Endothelial cell (in vitro differentiated cells): ENCODE measurements at regions not wholly inside any gene's neighbourhood (a gene's known extent, or its start where the extent isn't known, plus 50 kb on each side); places are given as distances from the start of the nearest gene placed in this dataset.

ENCODE experiments used
- DNase-seq: peaks from one replicate; pipeline ENCODE4 v3.0.0; 2021; ENCODE audit warnings: low spot score
- H3K27ac Mint-ChIP-seq: one replicate; pipeline ENCODE4 v1.8.0; 2021; ENCODE audit warnings: mixed read lengths, inconsistent platforms; ENCODE audit not compliant: unreplicated experiment
- H3K27me3 Mint-ChIP-seq: one replicate; pipeline ENCODE4 v1.8.0; 2021; ENCODE audit warnings: mild to moderate bottlenecking, moderate library complexity, mixed read lengths, inconsistent platforms; ENCODE audit not compliant: unreplicated experiment
- H3K36me3 Mint-ChIP-seq: one replicate; pipeline ENCODE4 v1.8.0; 2021; ENCODE audit warnings: mild to moderate bottlenecking, low read depth, mixed read lengths, inconsistent platforms; ENCODE audit not compliant: unreplicated experiment
- H3K4me1 Mint-ChIP-seq: one replicate; pipeline ENCODE4 v1.8.0; 2021; ENCODE audit warnings: mild to moderate bottlenecking, mixed read lengths, inconsistent platforms; ENCODE audit not compliant: unreplicated experiment
- H3K4me3 Mint-ChIP-seq: one replicate; pipeline ENCODE4 v1.8.0; 2021; ENCODE audit warnings: mild to moderate bottlenecking, mixed read lengths, inconsistent platforms; ENCODE audit not compliant: unreplicated experiment
- H3K9me3 Mint-ChIP-seq: one replicate; pipeline ENCODE4 v1.8.0; 2021; ENCODE audit warnings: mixed read lengths, inconsistent platforms; ENCODE audit not compliant: unreplicated experiment
- TF ChIP-seq, protein P1 (sequence below): fragments of 200-600 bp; sonication (generic); IDR thresholded peaks from one replicate; pipeline ENCODE4 v1.5.0; 2021; ENCODE audit warnings: antibody characterized with exemption; ENCODE audit not compliant: unreplicated experiment

DNA sequence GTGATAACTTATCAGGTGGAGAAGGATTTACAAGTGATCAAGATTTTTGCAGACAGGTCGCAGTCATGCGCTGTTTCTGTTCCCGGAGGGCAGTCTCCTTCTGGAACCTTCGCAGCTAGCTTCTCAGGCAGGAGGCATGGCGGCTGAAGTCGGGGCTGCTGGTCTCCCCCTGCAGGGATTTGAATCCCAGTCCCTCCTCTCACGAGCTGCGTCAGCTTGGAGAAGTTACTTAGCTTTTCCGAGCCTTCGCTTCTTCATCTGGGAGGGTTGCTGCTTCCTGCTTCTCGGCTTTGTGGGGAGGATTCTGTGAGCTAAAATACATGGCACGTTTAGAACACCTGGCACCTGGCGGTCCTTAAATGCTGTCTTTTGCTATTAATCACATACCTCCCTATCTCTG is 287.8 kb upstream of the FOXF1 start:
- no peaks in the 10 kb centered on the region for H3K36me3 Mint-ChIP-seq

DNA sequence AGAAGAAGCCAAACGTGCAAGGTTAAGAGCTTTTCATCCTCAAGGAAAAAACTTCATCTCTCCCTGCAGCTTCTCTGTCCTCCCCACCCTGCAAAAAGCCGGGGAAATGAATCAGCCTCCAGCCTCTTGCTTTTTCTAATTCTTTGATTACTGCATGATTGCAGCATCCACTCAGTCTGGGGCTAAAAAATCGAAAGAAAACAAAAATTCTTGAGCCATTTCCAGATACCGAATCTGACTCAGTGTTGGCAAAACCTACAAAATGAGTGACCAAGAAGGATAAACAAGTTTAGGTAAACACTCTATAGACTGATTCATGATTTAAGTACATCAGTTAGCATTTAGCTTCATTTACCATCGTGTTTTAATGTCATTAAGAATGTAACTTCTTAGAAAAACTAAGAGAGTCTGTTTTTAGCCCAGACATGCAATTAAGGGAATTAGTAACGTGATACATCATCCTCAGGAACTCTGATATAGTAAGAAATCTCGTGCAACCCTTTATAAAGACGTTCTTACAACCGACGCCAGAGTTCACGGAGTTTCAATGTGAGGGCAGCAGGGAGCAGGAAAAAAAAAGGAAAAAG is 287.3 kb upstream of the FOXF1 start:
- no peaks in the 10 kb centered on the region for H3K9me3 Mint-ChIP-seq
- TF ChIP-seq, protein P1, sequence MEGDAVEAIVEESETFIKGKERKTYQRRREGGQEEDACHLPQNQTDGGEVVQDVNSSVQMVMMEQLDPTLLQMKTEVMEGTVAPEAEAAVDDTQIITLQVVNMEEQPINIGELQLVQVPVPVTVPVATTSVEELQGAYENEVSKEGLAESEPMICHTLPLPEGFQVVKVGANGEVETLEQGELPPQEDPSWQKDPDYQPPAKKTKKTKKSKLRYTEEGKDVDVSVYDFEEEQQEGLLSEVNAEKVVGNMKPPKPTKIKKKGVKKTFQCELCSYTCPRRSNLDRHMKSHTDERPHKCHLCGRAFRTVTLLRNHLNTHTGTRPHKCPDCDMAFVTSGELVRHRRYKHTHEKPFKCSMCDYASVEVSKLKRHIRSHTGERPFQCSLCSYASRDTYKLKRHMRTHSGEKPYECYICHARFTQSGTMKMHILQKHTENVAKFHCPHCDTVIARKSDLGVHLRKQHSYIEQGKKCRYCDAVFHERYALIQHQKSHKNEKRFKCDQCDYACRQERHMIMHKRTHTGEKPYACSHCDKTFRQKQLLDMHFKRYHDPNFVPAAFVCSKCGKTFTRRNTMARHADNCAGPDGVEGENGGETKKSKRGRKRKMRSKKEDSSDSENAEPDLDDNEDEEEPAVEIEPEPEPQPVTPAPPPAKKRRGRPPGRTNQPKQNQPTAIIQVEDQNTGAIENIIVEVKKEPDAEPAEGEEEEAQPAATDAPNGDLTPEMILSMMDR = no peak
- peaks cover 3% of the 10 kb centered on the region for H3K27me3 Mint-ChIP-seq
- H3K4me3 Mint-ChIP-seq = no peak overlapping the region
- DNase-seq = no peak
- H3K4me1 Mint-ChIP-seq = no peaks in the 10 kb centered on the region
- H3K27ac Mint-ChIP-seq = no peak overlapping the region
- H3K36me3 Mint-ChIP-seq = no peaks in the 10 kb centered on the region

More for the DNA sequence above, 287.8 kb upstream of the FOXF1 start:
- no peak for DNase-seq
- H3K4me1 Mint-ChIP-seq = no peaks in the 10 kb centered on the region
- H3K27me3 Mint-ChIP-seq = peaks cover 3% of the 10 kb centered on the region
- no peak overlapping the region for H3K4me3 Mint-ChIP-seq
- no peak overlapping the region for H3K27ac Mint-ChIP-seq
- H3K9me3 Mint-ChIP-seq = no peaks in the 10 kb centered on the region
- TF ChIP-seq, protein P1 = no peak

DNA sequence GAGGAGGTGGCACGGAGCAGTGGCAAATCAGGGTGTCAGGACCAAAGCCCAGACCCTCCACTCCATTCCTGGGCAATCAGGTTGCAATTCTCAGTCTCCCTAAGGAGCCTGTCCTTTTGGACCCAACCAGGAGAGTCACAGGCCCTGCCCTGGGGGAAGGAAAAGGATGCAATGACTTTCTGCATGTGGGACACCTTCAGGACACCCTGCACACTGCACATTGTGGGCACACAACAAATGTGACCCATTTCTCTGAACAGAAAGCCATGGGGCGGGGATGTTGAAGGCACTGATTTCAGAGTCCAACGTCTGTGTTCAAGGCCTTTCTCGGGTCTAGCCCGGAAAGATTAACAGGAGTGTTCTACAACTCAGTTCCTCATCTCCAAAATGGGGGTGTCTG is 286.2 kb upstream of the FOXF1 start:
- no peaks in the 10 kb centered on the region for H3K4me1 Mint-ChIP-seq
- H3K4me3 Mint-ChIP-seq = no peak overlapping the region
- no peak for DNase-seq
- peaks cover 3% of the 10 kb centered on the region for H3K27me3 Mint-ChIP-seq
- H3K27ac Mint-ChIP-seq = no peak overlapping the region
- TF ChIP-seq, protein P1 = no peak
- H3K36me3 Mint-ChIP-seq = no peaks in the 10 kb centered on the region
- no peaks in the 10 kb centered on the region for H3K9me3 Mint-ChIP-seq

DNA sequence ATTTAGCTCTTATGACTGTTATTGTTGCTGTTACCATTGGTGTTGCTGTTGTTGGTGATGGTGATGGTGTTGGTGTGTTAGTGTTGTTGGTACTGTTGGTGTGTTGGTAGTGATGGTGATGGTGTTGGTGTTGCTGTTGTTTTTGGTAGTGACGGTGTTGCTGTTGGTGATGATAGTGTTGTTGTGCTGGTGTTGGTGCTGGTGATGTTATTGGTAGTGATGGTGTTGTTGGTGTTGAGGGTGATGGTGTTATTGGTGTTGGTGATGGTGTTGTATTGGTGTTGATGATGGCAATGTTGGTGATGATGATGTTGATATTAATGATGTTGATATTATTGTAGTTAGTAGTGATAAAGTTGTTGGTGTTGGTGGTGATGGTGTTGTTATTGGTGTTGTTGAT is 285.7 kb upstream of the FOXF1 start:
- DNase-seq = no peak
- TF ChIP-seq, protein P1 = no peak
- no peak overlapping the region for H3K27ac Mint-ChIP-seq
- no peaks in the 10 kb centered on the region for H3K9me3 Mint-ChIP-seq
- H3K4me3 Mint-ChIP-seq = no peak overlapping the region
- H3K4me1 Mint-ChIP-seq = no peaks in the 10 kb centered on the region
- no peaks in the 10 kb centered on the region for H3K36me3 Mint-ChIP-seq
- H3K27me3 Mint-ChIP-seq = peaks cover 3% of the 10 kb centered on the region

DNA sequence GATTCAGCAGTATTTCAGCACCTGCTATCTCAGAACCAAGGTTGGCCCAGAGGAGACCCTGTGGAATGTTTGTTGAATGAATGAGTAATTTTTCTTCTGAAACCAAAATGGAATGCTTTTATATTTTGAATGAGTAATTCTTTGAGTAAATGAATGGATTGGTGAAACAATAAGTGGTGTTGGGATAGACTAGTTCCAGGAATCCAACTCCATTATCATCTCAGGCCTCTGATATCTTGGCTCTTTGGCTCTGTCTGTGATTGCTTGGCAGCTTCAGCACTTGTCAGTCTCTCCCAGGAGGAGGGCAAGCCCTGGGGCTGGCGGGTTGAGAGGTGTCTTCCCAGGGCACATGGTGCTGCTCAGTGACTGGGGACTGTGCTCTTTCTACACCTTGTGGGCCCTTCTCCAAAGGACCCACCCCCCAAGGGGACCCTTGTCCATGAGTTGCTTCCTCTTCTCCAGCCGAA is 284.4 kb upstream of the FOXF1 start:
- H3K4me1 Mint-ChIP-seq = no peaks in the 10 kb centered on the region

More for the DNA sequence above, 284.4 kb upstream of the FOXF1 start:
- no peaks in the 10 kb centered on the region for H3K9me3 Mint-ChIP-seq
- H3K27ac Mint-ChIP-seq = no peak overlapping the region
- H3K27me3 Mint-ChIP-seq = peaks cover 3% of the 10 kb centered on the region
- no peak for DNase-seq
- no peaks in the 10 kb centered on the region for H3K36me3 Mint-ChIP-seq
- TF ChIP-seq, protein P1 = no peak
- H3K4me3 Mint-ChIP-seq = no peak overlapping the region
